Endometrial microvascular endothelial cells (primary cell): ENCODE measurements at regions not wholly inside any gene's neighbourhood (a gene's known extent, or its start where the extent isn't known, plus 50 kb on each side); places are given as distances from the start of the nearest gene placed in this dataset.
"Not testable (repeated sequence)": the region's sequence is repeated elsewhere in the genome, so short reads cannot be mapped to it uniquely, and the experiment has no call there.

Experiments used
- in situ Hi-C: cut with HindIII; loops from 2 replicates; pipeline ENCODE4 v1.10.0; 2017; ENCODE audit warnings: low sequenced_read_pairs, low pct_unique_long_range_greater_than_20kb; ENCODE audit errors: inconsistent ontology term

DNA sequence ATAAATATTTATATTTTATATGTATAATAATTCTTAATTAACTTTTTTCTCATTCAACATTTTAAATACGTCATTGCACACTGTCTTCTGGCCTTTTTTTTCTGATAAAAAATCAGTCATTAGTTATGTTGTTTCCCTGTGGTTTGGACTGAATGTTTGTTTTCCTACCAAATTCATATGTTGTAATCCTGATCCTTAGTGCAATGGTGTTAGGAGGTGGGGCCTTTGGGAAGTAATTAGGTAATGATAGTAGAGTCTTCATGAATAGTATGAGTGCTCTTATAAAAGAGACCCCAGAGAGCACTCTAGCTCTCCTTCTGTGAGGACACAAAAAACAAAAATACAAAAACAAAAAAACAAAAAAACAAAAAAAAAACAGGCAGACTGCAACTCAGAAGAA is 117.2 kb downstream of the GASK1B start:
- in situ Hi-C loops, result no loop called here

DNA sequence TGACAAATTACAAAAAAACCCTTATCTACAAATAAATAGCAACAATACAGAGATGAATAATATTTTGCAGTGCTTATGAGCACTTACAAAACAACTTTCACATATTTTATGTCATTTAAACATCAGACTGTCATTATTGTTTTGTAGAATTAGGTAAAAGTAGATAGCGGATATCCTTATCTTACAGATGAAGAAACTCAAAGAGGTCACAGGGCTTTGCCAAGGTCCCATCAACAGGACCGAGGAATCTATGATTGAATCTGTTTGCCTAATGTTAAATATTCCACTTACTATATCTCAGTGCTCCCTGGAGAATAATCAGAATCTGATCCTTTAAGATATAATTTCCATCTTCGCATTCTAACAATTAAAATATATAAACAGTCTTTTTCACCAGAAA is 119.0 kb downstream of the GASK1B start:
- in situ Hi-C loops, result no loop called here

- in situ Hi-C loops, result no loop called here
Measured at GRCh38 chr4:158053086-158053485, 119.7 kb downstream of the GASK1B start.

- in situ Hi-C loops, result no loop called here
Measured at GRCh38 chr4:158051401-158052235, 121.2 kb downstream of the GASK1B start.

- in situ Hi-C loops, result no loop called here
Measured at GRCh38 chr4:158050942-158051341, 121.9 kb downstream of the GASK1B start.

DNA sequence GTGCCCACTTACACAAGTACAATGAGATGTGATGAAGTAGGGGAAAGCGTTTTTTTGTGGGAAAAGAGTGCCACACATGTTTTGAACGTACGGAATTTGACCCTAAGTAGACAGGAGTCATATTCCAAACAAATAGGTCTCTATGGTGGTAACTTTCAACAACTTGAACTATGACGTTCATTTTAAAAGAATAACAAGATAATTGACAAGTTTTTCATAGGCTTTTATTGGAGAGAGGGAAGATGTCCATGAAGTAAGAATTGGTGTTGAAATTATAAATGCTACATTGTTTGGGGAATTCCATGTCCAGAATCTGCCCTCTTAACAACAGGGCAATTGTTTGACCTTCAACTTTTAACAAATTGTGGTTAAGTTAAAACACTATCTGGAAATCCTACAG is 126.5 kb downstream of the GASK1B start:
- in situ Hi-C loops, result no loop called here

- in situ Hi-C loops, result no loop called here
Measured at GRCh38 chr4:158043971-158044618, 128.7 kb downstream of the GASK1B start.

DNA sequence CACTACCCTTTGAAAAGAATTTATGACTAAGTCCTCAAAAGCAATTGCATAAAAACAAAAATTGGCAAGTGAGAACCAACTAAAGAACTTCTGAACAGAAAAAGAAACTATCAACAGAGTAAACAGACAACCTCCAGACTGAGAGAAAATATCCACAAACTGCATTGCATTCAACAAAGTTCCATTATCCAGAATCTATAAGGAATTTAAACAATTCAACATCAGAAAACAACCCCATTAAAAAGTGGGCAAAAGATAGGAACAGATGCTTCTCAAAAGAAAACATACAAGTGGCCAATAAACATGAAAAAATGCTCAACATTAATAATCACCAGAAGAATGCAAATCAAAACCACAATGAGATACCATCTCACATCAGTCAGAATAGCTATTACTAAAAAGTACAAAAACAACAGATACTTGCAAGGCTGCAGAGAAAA is 130.2 kb downstream of the GASK1B start:
- in situ Hi-C loops, result no loop called here

- in situ Hi-C loops, result no loop called here
Measured at GRCh38 chr4:158038718-158039117, 134.1 kb downstream of the GASK1B start.

DNA sequence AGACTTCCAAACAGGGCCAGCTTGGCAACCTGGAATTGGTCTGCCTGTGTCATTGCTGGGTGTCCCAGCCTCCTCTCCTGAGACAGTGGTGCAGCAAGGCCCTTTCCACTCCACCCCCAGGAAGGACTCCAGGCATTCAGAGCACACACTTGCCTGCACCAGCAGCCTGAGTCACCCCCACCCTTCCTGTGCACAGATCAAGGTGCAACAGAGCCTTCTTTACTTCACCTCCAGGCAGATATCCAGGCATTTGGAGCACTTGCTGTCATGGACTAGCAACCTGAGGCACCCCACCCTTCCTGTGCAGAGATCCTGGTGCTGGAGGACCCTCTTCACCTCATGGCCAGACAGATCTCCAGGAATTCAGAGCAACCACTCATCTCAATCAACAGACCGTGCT is 135.8 kb downstream of the GASK1B start:
- in situ Hi-C loops, result no loop called here

GRCh38 chr4:158035662-158036195 is 137.1 kb downstream of the GASK1B start:
- in situ Hi-C loops, result no loop called here

DNA sequence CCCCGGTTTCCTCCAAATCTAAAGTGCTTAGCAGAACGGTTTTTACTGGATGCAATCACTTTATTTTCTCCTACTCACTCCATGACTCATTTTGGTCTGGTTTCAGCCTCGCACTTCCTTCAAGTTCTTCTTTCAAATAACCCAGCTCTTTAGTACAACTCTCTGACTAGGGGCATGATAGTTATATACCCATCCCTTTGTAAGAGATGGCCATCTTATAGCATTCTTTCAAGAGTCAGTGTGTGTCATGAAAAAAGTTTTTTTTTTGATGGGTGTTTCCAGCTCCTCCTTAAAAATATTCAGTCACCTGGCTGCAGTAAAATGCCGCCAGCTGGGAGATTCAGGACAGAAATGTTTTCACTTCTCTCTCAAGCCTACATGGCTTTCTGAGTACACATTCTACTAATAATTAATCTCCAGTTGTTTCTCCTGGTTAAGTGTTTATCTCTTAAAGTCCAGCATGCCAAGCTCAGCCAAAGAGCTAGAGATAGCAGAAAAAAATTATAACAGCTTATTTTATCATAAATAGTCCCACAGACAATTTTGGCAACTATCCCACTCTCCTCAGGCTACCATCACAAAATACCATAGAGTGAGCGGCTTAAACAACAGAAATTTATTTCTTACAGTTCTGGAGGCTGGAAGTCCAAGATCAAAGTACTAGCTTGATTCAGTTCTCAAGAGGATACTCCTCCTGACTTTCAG is 139.3 kb downstream of the GASK1B start:
- in situ Hi-C loops, result no loop called here

- in situ Hi-C loops, result no loop called here
Measured at GRCh38 chr4:158032733-158033415, 140.0 kb downstream of the GASK1B start.

DNA sequence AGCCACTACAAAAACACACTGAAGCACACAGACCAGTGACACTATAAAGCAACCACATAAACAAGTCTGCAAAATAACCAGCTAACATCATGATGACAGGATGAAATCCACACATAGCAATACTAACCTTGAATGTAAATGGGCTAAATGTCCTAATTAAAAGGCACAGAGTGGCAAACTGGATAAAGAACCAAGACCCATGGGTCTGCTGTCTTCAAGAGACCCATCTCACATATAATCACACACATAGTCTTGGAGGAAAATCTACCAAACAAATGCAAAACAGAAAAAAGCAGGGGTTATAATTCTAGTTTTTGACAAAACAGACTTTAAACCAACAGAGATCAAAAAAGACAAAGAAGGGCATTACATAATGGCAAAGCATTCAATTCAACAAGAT is 144.4 kb downstream of the GASK1B start:
- in situ Hi-C loops, result not testable (repeated sequence)

GRCh38 chr4:158025131-158025530 is 147.7 kb downstream of the GASK1B start:
- in situ Hi-C loops, result no loop called here

DNA sequence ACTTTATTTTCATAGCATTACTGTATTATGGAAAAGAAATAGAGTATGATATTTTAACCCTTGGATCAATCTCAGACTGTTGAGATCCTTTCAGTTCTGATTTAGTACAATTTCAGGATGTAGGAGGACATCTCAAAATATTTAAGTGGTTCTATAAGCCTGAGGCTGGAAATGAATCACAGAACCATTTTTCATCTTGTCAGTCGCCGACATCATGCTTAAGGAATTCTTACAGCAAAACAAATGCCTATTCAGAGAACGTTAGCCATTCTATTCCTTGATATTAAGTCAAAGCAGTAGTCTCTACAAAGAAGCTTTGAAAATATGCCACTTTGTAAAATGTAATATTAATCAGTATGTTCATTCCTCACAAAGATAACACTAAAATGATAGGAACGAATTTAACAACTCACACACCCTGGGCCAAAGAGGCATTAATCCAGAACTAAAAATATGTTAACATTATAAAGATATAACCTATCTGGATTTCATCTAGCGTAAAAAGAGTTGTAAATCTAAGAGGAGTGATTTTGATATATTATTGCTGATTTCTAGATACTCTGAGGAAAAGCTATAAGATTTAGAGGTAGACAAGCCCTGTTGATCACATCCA is 152.0 kb downstream of the GASK1B start:
- in situ Hi-C loops, result loop anchor here (25.0 kb wide), 1 partner anchor 141 kb away; the partner anchor contains the start of gene GASK1B

DNA sequence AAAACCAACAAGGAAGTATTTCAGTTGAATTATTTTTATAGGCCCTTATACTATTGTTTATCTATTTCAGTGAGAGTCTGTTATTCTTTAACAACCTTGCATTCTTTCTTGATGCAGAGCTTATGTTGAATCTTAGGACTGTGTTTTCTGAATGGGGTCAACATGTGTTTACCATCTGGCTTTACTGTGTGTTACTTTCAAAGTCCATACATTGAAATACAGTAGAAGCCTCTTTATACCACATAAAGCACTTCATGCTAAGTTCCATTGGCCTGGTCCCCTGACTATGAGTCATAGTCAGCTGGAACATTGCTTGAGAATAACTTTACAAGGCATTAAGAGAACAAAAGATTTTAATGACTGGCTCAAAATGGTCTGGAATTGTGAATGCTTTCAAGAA is 152.6 kb downstream of the GASK1B start:
- in situ Hi-C loops, result loop anchor here (25.0 kb wide), 1 partner anchor 142 kb away; the partner anchor contains the start of gene GASK1B

DNA sequence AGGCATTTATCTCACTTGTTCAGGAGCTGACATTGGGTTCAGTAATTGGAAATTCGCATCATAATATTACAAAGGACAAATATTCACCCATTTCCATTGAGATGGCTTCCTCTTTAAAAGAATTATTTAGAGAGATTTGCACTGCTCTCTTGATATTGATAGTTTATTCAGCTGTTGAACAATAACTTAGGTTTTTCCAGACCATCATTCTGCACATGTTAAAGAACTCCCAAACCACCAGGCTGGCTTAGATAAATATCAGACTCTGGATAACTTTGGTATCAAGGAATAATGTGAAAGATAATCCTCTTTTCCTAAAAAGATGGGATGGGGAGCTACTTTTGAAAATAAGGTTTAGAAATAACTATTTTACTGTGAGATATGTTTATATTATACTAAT is 154.0 kb downstream of the GASK1B start:
- in situ Hi-C loops, result loop anchor here (25.0 kb wide), 1 partner anchor 143 kb away; the partner anchor contains the start of gene GASK1B
